T-helper 1 cell treated with Interleukin-12 subunit alpha and Interleukin-12 subunit beta and Interleukin-4 antibody, amounts not matched to agents 30 ng/mL and 1 ng/mL, for 36 hours (primary cell): ENCODE measurements at regions not wholly inside any gene's neighbourhood (a gene's known extent, or its start where the extent isn't known, plus 50 kb on each side); places are given as distances from the start of the nearest gene placed in this dataset.

ENCODE experiments used
- intact Hi-C: fragments of 100-400 bp; cut with micrococcal nuclease; formaldehyde crosslinking; loops from one replicate; pipeline ENCODE4 v1.15.1; 2024

DNA sequence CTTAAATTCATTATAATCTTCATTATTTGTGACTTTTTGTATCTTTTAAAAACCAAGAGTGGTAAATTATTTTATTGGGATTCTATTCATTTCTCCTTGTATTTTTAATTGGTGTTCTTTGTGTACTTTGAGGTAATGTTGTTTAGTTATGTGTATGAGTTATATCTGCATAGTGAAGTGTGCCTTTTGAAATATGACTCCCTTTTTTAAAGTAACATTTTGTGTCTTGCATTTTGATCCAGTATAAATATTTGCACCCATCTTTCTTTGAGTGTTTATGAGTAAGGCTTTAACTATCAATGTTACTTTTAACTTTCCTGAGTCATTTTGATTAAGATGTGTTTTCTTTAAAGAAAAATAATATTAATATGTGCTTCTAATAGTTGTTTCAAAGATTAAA, 90.0 kb upstream of the MYOCD start:
- intact Hi-C loops, result no loop called here

GRCh38 chr17:12579288-12579687, 86.4 kb upstream of the MYOCD start:
- intact Hi-C loops, result no loop called here

- intact Hi-C loops, result no loop called here
Measured at GRCh38 chr17:12580640-12581039, 85.0 kb upstream of the MYOCD start.

DNA sequence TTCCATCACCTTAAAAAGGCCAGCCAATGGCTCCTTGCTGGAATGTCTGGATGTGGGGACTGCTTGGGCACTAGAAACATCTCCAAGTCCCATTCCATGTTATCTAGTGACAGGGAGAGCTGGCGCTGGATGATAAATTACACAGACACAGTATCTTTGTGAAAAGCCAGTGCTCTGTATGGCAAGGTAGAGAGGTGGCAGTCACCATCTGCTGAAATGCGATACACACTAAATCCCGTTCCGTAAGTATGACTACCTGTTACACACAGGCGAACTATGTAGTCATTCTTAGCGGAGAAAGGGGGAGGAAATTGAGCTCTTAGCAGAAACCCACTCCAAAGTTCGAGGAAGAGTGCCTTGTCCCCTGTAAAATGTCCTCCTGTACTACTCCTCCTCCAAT, 81.0 kb upstream of the MYOCD start:
- intact Hi-C loops, result no loop called here

GRCh38 chr17:12588531-12588930, 77.2 kb upstream of the MYOCD start:
- intact Hi-C loops, result no loop called here

- intact Hi-C loops, result no loop called here
Measured at GRCh38 chr17:12590417-12590816, 75.3 kb upstream of the MYOCD start.

GRCh38 chr17:12591021-12591735, 74.5 kb upstream of the MYOCD start:
- intact Hi-C loops, result no loop called here

DNA sequence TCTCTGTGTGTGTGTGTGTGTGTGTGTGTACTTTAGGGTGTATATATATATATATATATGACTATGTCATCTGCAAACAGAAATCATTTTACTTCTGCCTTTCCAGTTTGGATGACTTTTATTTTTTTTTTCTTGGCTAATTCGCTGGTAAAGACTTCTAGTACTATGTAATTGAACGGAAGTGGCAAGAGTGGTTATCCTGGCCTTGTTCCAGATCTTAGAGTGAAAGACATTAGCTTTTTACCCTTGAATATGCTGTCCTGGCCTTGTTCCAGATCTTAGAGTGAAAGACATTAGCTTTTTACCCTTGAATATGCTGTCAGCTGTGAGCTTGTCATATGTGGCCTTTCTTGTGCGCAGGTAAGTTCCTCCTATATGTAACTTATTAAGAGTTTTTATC, 72.7 kb upstream of the MYOCD start:
- intact Hi-C loops, result no loop called here

GRCh38 chr17:12596961-12597360, 68.7 kb upstream of the MYOCD start:
- intact Hi-C loops, result no loop called here

- intact Hi-C loops, result no loop called here
Measured at GRCh38 chr17:12597895-12598294, 67.8 kb upstream of the MYOCD start.

DNA sequence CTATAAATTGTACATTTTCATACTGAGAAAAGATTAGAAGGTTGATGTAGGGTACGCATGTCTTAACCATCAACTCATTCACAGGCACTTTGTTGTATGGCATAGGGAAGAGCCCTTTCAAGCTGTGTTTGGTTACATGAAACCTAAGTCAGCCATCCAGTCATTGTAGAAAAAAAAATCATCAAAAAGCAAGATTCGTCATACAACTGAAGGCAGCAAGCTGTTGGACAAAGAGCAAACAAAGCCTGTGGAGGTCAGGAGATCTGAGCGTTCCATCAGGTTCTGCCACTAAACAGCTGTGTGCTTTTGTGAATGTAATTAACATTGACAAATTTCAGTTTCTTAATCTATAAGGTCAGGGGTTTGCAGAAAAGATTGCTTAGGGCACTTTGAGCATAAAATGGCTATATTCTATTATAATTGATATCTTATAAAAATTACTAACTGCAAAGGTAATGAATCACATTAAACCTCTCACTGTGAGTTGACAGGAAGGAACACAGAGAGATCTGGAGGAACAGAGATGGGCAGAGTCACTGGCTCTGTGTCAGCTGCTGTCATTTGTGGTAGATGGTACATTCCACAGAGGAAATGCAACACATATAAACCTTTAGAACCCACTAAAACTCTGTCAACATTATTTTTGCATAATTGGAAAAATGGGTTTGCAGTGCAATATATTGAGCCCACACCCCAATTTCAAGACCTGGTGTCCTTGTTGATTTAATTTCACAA, 66.3 kb upstream of the MYOCD start:
- intact Hi-C loops, result no loop called here

DNA sequence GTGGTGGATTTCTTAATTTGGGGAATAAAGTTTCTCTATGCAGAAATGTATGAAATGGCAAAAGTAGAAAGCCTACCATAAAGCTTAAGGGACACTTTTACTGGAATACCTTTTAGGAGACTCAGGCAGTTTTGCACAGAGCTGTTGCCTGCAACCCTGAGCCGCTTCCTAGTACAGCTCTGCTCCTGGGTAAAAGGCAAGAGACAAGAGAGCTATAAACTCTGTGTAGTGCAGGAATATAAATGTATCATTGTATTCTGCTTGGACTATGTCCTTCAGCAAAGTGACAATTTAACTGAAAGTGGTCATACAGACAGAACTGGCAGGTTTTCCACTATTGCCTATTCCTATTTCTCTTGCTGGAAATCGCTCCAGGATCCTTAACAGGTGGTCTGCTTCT, 65.3 kb upstream of the MYOCD start:
- intact Hi-C loops, result no loop called here

- intact Hi-C loops, result no loop called here
Measured at GRCh38 chr17:12603566-12603965, 62.1 kb upstream of the MYOCD start.

DNA sequence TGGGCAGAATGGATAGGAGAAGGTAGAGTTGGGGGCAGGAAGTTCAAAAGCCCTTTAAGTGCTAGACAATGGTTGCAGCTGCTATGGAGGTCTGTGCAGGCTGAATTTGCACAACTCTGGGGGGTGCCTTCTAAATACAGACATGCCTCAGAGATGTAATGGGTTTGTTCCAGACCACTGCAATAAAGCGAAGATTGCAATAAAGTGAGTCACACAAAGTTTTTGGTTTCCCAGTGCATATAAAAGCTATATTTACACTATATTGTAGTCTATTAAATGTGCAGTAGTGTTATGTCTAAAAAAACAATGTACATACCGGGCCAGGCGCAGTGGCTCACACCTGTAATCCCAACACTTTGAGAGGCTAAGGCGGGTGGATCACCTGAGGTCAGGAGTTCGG, 60.5 kb upstream of the MYOCD start:
- intact Hi-C loops, result no loop called here

- intact Hi-C loops, result loop anchor here (10.0 kb wide), 1 partner anchor 79 kb away; no protein-coding TSS in a partner anchor
Measured at GRCh38 chr17:12613566-12613965, 52.1 kb upstream of the MYOCD start.
